ENCODE measurements at regions not wholly inside any gene's neighbourhood (a gene's known extent, or its start where the extent isn't known, plus 50 kb on each side); places are given as distances from the start of the nearest gene placed in this dataset.

DNA sequence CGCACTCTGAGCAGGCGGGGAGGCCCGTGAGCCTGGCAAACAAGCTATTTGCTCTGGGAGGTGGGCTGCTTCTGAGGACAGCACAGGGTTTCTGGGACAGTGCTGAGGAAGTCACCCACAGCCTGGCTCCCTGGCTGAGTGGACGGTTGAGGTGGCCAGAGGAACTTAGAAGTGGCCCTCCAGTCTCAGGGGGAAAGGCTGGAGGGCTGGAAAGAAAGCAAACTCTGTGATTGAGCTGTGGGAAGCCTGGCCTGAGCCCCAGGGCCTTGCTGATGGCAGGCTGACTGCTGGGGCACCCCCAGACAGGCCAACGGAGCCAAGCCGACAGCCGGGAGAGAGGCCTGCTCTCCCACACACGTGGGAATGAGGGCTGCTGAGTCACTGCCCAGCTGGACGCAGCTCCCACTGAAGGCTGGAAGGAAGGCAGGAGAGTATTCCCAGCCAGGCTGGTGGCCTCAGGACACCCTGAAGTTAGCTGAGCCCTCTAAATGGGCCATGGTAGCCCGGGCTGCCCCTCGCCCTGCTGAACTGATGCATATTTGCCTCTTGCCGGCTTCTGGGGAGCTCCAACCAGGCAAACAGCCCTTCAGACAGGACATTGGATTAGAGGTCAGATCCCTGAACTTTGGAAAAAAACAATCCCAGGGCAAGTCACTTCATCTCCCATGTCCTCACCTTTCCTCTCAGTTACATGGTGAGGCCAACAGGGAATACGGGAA is 98.0 kb upstream of the TLE3 start:
- TF ChIP-seq POLR2AphosphoS5 (IDR thresholded peaks at IDR 0.05; ENCODE audit: borderline replicate concordance, low read depth, low read length): no peak
- TF ChIP-seq EZH2 (IDR thresholded peaks at IDR 0.05): no peak

All from SK-N-MC (cell line).